Epidermal melanocyte (primary cell): ENCODE measurements at regions not wholly inside any gene's neighbourhood (a gene's known extent, or its start where the extent isn't known, plus 50 kb on each side); places are given as distances from the start of the nearest gene placed in this dataset.
A peak's percentile ranks its signal among the peaks of the same experiment; 100 is the strongest.
"Not testable (repeated sequence)": the region's sequence is repeated elsewhere in the genome, so short reads cannot be mapped to it uniquely, and the experiment has no call there.

Source experiments
- DNase-seq: peaks from one replicate; pipeline ENCODE4 v3.0.0; 2011; ENCODE audit warnings: low spot score; ENCODE audit not compliant: insufficient read length

GRCh38 chr4:112942077-112942476 is 107.4 kb upstream of the ANK2 start:
- no peak for DNase-seq

- no peak for DNase-seq
Observed at GRCh38 chr4:112942997-112943396, 106.5 kb upstream of the ANK2 start.

- DNase-seq: no peak
Observed at GRCh38 chr4:112944006-112944405, 105.4 kb upstream of the ANK2 start.

- no peak for DNase-seq
Observed at GRCh38 chr4:112946127-112946526, 103.3 kb upstream of the ANK2 start.

- DNase-seq: no peak
Observed at GRCh38 chr4:112947616-112948015, 101.8 kb upstream of the ANK2 start.

DNA sequence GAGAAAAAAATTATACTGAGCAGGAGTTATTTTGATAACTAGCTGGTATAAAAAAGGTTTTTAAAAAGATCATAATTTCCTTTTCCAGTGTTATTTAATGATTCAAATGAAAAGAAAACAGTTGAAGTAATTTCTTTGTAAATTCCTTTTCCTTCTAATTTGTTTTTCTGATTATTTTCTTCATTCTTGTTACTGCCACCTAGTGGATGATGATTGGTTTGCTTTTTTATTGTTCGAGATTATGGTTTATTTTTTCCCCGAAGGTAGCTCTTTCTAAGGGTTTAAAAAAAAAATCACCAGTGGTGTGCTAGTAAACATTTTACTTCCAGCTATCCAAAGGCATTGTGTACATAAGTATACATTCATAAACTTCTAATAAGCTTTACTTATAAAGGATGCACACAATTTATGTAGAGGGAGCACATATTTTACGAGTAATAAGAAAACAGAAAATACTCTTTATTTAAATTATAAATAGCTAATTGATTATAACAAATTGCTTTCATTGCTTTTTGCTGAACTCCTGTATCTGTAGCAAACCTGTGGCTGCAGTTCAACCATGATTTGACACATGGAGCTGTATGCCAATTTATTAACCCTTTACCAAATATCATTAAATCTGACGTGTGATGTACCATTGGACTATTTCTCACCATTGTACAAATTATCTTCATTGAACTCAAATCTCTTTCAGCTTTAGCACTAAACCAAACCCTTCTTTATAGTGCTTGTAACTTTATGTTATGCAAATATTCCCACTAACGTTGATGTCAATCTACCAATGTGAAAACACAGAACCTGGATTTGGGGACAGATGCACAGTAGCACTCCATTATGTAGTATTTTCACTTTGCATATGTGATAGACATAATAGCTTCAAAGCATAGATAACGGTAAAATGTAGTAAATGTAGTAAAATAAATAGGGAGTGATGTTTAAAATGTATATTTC is 97.8 kb upstream of the ANK2 start:
- no peak for DNase-seq

DNA sequence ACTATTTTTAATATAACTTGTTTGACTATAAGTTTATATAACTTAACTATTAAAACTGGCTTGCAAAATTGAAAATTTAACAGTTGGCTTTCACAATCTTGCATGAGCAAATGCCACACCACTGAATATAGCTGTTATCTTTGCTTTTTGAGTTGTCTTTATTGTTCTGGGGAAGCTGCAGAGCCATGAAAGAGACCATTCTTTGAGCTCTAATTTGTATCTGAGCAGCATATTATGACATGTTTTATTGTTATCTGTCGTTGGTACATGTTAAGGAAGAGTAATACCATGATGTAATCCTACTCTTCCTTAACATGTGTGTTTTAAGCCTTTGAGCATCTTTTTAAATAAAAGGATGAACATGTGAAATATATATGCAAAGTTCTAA is 97.1 kb upstream of the ANK2 start:
- DNase-seq: no peak

DNA sequence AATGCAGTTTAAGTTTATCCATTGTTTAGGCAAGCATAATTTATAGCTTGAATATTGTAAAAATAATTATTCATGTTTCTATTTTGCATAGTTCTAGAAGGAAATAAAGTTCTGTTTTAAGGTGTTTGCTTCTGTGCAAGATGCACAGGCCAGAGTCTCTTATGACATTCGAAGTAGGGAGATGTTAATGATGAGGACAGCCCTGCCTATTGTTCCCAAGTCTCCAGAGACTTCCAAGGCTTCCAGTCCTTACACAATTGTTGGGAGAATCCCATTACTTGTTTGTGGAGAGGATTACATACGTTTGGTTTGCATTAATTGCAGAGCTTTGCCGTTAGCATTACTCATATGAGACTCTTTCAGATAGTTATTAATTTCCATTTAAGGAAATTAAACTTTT is 96.2 kb upstream of the ANK2 start:
- DNase-seq: no peak

DNA sequence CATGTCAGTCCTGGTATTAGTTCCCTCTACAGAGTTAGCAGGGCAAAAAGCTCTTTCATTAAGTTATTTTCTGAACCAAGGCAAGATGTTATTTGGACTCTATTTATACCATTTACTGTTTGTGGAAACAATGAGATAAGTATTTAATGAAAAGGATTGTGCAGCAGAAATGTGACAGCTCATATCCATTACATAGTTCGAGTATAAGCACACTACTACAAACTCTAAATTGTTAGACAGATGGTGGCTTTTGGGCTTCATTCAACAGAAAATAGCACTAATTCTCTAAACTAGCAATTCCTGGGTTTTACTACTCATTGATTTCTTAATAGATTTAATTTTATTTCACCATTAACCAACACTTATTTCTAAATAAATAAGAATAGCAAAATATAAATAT is 95.2 kb upstream of the ANK2 start:
- DNase-seq: no peak

GRCh38 chr4:112956484-112956896 is 93.0 kb upstream of the ANK2 start:
- DNase-seq: no peak

DNA sequence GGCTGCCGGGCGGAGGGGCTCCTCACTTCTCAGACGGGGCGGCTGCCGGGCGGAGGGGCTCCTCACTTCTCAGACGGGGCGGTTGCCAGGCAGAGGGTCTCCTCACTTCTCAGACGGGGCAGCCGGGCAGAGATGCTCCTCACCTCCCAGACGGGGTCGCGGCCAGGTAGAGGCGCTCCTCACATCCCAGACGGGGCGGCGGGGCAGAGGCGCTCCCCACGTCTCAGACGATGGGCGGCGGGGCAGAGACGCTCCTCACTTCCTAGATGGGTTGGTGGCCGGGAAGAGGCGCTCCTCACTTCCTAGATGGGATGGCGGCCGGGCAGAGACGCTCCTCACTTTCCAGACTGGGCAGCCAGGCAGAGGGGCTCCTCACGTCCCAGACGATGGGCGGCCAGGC is 91.7 kb upstream of the ANK2 start:
- not testable (repeated sequence) for DNase-seq

- no peak for DNase-seq
Observed at GRCh38 chr4:112966701-112967488, 82.6 kb upstream of the ANK2 start.

DNA sequence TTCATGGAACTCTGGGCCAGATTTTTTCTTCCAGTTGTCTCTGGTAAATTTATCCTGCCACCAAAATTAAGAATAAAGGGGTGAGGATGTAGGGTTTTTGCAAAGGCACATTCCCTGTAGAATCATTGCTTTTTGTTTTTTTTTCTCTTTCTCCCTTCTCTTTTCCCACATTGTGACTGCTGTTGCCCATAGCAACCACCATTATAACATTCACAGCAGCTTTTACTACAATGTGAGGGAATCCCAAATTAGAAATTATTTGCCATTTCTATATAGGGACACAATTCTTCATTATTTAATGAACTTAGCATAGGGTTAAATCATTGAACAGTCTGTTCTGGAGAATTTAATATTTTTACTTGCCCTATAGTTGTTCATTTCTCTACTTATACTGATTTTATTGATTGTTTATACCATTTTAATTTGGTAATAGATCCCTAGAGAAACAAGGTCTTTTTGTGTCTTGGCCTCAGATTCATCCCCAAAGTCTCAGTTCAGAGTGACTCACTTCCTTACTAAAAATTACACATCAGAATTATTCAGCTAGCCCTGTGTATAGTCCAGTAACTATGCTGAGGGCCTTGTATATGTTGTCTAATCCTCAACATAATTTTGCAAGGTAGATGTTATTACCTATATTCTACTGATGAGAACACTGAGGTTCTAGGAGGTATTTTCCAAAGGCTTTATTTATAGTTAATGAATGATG is 80.8 kb upstream of the ANK2 start:
- DNase-seq: no peak

DNA sequence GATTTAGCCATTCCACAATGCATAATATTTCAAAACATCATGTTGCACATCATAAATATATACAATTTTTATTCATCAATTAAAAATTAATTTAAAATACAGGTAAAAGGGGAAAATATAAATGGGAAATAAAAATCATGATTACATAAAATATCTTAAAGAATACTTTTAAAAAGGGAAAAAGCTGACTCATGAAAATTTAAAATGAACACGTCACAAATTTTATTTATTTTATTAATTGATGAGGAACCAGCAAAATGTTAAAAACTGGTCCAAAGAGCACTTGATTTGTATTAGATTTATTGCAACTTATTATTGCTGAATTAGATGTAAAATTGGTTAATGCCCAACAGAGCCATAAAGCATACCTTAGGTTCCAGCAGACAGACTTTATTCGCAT is 78.5 kb upstream of the ANK2 start:
- no peak for DNase-seq

DNA sequence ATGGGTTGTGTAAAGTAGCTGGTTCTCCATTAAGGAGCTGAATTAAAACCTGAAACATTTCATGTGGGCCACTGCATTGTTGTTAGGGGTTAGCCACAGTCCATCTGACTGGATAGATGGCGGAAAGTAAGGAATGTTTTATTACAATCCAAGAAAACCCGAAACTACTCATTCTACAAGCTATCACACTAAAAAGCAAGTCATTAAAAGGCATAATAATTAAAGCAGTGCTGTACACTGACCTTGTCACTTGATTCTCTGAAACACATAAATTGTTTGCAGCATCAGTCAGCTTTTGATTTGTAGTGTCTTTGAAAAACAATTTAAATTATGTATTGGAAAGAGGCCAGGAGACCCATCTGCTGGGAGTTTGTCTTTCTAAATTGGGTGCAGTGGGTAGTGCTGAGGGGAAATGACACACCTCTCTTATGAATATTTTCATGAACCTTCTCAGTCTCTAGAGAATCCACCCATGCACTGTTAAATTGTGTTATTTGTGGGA is 75.7 kb upstream of the ANK2 start:
- no peak for DNase-seq

GRCh38 chr4:112975567-112976355 is 73.7 kb upstream of the ANK2 start:
- DNase-seq: no peak

- no peak for DNase-seq
Observed at GRCh38 chr4:112978691-112979472, 70.6 kb upstream of the ANK2 start.

DNA sequence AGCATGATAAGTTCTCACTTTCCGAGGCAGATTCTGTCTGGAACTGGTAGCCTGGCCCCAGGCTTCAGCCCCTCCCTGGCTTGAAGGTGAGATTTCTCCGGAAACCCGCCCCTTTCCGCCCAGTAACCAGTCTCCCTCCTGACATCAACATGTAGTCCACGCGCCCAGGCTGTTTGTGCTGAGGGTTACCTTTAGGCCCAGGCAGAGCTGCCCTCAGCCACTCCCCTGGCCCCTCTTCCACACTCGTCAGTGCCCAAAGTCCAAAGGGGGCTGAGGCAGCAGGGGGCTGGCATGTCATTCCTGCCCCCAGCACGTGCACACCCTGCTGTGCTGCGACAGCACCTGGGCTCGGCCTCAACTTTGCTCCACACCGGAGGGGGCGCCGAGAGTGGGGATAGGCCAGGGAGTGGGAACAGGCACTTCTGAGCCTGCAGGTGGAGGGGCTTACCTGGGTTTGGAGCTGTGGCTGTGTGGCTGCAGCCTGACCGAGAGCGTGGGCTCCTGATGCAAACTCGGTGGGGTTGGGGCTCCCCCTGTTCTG is 69.5 kb upstream of the ANK2 start:
- no peak for DNase-seq

GRCh38 chr4:112982680-112983079 is 66.8 kb upstream of the ANK2 start:
- peak; percentile 34 for DNase-seq
